ENCODE measurements at regions not wholly inside any gene's neighbourhood (a gene's known extent, or its start where the extent isn't known, plus 50 kb on each side); places are given as distances from the start of the nearest gene placed in this dataset.
"Not testable (repeated sequence)": the region's sequence is repeated elsewhere in the genome, so short reads cannot be mapped to it uniquely, and the experiment has no call there.

DNA sequence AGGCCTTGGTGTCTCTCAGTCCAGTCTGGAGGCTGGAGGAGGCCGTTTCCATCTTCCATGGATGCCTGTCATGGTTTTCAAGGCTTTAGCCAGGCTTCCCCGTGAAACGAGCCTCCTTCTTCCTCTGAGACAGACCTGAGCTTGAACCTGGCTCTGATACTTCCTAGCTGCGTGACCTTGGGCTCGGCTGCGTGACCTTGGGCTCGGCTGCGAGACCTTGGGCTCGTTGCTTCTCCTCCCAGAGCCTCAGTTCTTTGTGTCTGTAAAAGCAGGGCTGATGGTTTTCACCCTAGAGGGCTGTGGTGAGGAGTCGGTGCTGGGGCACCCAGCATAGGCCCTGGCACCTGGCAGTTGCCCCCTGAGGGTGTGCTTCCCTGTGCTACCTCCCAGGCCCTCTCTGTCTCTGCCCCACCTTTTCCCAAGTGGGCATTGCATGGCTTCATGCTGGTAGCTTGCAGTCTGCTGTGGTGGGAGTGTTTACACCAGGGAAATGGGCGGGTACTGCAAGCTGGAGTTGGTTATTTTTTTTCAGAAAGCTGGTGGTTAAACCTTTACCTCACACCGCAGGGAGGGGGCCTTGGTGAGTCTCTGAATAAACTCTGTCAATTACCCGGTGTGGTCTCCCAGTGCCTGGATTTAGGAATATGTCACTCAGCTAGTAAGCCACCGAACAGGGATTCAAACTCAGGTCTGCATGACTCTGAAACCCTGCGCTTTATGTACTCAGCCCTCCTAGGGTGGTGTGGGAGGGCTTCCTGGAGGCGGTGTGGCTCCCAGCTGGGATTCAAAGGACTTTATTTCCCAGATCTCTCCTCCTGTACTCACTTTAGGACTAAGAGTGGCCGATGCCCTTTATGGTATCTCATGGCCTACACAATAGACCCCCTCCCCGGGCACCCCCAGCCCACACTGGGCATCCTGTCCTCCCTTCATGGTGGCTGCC is 129.0 kb upstream of the CIBAR2 start:
- no peak for DNase-seq

DNA sequence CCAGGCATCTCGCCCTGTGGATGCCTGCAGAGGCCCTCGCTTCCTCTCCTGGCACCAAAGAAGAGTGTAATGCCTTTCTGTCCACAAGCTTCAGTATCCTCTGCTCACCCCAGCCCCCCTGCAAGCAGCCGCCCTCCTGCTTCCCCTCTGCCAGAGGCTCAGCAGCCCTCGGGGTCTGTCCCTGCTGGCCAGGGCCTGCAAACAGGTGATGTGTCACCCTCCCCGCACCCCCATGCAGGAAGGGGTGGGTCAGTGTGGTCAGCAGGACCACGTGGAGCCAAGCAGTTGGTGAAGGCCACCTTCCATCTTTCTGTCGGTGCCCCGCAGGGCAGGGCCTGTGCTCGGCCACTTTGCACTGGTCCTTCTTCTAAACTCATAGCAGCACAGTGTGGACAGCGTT is 129.9 kb upstream of the CIBAR2 start:
- DNase-seq: no peak

DNA sequence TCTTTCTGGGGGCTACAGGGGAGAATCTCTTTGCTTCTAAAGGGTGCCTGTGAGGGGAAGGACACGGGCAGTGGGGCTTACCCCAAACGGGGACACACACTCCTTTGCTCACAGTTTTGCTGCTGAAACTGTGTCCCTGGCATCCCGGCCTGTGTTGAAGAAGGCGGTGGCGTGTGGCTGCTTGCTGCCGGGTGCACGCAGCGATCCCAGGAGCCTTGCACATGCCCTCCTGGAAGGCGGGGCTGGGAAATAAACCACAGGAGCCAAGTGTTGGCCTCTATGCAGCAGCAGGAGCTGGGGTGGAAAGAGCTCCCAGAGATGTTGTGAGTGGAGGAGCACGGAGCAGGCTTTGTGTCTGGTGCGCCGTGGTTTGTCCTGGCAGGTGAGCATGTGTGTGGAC is 131.0 kb upstream of the CIBAR2 start:
- DNase-seq: no peak

DNA sequence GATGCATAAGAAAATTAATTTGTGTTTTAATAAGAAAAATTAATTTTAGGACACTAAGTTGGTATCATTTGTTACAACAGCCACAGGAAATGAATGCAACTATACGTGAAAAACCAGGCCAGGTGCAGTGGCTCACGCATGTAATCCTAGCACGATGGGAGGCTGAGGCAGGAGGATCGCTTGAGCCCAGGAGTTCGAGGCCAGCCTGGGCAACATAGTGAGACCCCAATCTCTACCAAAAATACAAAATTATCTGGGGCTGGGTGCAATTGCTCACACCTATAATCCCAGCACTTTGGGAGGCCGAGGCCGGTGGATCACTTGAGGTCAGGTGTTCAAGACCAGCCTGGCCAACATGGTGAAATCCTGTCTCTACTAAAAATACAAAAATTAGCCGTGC is 132.2 kb upstream of the CIBAR2 start:
- not testable (repeated sequence) for DNase-seq

DNA sequence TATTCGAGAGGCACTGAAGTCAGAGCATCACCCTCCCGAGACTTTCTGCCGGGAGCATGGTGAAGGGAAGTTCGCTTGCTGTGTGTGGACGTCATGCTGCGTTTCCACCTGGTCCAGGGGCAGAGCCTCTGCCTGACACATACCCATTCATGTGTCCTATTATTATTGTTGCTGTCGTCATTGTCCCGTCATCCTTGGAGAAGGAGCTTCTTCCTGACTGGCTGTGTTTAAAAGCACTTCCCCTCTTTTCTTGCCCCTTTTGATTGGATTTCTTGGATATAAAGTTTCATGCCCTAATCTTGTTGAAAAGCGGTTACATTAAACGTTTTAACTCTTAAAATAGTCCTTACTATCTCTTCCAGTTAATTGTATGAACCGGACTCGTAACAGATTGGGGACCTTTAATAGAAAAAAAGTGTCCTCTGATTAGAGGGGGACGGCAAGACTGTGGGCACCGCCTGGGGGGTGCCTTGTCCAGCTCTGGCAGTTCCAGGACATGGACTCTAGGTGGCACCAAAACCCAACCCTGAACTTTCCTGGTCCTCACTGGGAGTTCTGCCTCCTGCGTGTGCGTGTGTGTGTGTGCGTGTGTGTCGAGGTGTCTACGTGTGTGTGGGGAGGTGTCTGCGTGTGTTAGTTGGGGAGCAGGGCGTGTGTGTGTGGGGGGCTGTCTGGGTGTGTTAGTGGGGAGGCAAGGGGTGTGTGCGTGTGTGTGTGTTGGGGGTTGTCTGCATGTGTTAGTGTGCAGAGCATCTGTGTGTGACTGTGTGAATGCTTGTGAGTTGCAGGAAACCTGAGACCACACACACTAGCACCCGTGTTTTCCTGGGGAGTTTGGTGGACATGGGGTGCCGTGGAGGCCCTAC is 133.3 kb upstream of the CIBAR2 start:
- DNase-seq: peak; percentile 78

DNA sequence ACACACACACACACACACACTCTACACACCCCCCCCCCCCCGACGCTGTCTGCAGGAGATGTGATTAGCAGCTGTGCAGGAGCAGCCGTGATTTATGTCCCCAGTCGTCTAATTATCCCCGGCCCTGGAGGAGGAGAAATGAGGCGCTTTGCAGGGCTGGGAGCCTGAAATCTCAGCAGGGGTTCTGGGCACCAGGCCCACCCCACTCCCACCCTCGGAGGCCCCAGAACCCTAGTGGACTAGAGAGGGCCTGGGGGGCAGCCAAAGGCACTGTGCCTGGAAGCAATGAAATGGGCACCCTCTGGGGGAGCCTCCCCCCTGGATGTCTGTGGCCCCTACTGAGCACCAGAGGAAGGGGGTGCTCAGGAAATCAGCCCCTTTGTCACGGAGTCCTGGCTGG is 134.2 kb upstream of the CIBAR2 start:
- no peak for DNase-seq

DNA sequence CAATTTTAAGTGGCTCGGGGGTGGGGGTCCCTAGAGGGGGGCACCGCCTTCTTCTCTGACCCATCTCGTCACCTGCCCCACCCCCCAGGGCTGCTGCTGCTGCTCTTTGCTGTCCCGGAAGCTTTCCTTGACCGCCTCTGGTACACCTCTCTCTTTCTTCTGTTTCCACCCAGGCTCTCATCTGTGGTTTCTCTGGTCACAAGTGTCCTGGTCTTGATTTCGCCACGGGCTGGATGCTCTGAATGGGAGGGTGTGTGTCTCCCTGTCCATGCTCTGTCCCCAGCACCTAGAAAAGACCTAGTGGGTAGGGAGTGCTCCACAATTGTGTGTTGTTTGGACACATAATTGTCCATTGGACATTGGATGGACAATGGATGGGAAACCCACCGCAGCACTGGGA is 134.7 kb upstream of the CIBAR2 start:
- DNase-seq: no peak

DNA sequence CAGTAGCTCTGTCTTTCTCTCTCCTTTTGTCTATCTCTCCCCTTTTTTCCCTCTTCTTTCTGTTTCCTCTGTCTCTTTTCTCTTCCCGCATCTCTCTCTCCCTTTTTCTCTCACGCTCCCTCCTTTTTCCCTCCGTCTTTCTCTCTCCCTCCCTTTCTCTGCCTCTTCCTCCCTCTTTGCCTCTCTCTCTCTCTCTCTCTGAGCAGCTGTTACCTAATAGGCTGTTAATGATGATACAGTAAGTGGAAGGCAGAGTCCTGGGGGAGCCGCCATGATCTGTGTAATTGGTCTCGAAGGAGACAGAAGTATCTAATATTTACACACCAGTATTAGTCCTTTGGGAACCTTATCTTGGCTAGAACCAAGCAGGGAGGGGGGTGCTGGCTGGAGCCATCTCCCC is 136.1 kb upstream of the CIBAR2 start:
- no peak for DNase-seq

DNA sequence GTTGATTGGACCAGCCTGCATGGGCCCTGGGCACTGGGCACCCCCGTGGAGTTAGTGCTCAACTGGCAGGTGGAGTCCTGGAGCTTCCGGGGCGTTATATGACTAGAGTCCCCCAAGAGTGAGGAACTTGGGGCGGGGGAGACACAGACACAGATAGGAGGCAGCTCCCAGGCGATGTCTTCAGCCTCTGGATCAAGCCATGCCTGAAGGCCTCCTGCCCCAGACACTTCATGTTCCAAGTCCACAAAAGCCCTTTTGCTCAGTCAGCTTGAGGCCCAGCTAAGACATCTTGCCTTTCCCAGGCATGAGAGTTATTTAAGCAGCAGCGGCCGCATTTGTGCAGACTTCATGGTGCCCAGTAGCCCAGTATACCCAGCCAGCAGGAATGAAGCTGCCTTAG is 136.6 kb upstream of the CIBAR2 start:
- no peak for DNase-seq

DNA sequence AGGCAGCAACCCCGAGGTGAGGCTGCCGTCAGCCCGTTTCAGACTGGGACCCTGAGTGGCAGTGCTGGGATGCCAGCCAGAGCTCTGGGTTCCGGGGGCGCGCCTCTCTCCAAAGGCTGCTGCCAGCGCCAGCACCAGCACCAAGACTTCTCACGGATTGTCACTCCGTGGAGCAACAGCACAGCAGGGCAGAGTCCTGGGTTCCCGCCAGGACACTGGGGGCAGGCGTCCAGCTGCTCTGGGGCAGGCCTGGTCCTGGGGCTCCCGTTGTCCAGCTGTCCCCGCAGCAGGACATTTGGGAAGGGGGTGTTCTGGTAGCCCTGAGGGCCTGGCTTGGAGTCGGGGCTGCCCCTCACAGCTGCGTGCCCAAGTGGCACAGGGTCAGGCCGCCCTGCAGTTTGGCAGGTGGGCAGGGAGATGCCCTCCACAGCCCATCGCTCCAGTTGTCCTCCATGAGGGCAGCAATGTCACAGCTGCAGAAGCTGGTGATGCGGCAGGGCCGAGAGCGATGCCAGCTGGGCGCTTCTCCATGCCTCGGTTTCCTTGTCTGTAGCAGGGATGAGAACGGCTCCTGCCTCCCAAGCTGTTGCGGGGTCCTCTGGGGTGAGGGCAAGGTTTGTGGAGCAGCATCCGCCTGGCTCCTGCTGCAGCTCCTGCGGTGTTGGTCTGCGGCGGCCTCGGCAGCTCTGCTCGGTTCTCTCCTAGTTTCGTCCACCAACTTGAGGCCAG is 137.3 kb upstream of the CIBAR2 start:
- DNase-seq: no peak

DNA sequence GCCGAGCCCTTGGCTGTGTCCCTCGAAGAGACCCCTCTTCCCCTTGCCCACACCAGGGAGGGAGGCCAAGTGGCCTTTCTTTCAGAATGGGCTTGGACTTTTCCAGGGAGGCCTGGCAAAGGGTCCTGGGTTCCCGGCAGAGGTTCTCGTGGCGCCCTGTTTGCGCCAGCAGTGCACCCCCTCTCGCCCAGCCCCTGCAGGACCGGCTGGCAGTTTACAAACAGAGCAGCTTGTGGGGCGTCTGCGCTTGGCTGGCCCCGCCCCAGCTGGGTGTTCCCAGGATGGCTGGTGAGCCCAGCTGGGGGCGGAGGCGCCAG is 137.8 kb upstream of the CIBAR2 start:
- no peak for DNase-seq

DNA sequence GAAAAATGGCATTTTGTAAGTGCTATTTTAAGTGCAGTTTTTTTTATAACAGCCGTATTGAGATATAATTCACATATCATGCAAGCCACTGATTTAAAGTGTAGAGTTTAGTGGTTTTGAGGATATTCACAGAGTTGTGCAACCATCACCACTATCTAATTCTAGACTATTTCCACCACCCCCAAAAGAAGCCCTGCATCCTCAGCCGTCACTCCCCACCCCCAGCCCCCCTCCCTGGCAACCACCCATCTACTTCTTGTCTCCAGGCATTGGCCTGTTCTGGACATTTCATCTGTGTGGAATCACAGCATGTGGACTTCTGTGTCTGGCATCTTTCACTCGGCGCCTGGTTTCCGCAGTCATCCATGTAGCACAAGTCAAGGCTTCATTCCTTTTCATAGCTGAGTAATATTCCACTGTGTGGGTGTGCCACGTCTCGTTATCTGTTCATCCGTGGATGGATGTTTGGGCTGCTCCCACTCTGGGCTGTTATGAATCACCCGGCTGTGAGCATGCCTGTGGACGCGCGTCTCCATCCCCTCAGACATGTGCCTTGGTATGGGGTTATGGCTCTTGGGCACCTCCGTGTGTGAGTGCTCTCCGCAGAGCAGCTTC is 138.4 kb upstream of the CIBAR2 start:
- DNase-seq: no peak

DNA sequence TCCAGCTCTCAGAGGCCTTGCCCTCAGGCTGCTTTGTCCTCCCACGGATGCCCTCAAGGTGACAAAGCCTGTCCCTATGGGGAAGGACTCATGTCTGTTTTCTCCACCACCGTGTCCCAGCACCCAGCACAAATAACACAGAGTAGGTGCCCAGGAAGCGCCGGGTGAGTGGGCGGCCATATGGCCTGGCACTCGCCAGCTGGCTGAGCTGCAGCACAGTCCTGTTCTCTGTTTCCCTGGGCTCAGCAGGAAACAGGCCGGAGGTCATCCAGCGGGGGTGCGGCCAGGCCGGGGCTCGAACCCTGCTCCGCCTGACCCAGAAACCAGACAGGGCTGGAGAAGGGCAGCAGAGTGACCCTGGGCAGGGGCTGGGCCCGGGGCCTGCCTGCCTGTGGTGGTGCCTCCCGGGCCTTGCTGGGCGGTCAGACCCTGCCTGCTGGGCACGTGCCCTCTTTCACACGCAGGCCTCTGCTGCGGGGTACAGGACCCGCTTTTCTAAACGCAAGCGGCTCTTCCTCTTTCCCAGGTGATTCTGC is 139.0 kb upstream of the CIBAR2 start:
- no peak for DNase-seq

DNA sequence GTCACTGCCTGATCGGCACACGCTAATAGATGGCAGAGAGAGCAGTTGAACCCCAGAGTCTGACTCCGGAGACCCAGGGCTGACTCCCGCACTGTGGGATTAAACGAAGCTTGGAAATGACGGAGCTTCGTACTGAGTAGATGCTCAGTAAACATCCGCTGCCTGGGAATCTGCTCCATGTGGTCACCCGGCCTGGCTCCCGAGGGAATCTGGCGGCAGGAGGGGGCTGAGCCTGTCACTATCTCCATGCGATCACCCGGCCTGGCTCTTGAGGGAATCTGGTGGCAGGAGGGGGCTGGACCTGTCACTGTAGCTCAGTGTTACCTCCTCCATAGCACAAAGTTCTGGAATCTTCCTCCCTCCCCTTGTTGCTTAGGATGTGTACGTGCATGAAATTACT is 139.7 kb upstream of the CIBAR2 start:
- no peak for DNase-seq

DNA sequence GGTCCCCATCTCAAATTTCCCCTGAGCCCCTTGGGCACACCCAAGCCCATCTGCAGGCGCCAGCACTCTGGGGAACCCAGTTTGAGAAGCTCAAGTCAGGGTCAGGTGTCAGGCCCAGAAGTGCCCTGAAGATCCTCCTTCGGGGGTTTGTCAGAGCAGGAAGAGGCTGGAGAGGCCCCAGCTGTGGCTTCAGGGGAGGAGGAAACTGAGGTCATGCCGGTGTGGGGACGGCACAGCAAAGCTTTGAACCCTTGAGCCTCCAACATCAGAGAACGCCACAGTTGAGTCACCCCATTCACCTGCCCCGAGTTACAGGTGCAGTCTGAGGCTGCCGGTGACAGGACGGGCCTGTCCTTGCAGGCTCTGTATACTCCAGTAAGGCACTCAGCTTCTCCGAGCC is 140.2 kb upstream of the CIBAR2 start:
- DNase-seq: no peak

DNA sequence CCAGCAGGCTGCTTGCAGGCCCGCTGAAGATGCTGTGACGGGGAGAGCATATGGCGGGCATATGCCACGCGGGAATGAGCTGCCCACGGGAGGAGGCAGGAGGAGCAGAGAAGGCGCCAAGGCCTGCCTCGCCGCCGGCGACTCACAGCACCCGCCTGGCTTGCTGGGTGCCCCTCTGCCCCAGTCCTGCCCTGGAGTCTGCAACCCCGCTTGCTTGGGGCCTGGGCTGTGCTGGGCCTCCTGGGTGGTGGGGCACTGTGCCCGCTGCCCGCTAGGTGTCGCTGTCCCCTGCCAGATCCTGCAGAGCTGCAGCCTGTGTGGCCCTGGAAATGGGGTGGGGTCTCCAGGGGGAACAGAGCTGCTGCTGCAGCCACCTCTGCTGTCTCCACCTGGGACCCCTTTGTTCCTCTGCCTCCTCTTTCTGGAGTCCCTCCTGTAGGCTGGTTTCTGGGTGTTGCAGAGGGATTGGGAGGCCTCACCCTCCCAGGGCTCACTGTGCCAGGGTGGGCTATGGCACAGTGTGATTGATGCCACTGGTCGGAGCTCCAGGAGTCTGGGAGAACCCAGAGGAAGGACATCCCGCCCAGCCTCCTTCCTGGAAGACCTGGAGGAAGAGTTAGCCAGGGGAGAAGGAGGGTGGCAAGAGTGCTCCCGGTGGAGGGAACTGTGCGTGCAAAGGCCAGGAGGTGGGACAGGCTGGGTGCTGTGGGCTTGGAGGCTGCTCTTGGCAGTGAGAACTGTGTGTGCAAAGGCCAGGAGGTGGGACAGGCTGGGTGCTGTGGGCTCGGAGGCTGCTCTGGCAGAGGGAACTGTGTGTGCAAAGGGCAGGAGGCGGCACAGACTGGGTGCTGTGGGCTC is 141.0 kb upstream of the CIBAR2 start:
- DNase-seq: peak; percentile 65

DNA sequence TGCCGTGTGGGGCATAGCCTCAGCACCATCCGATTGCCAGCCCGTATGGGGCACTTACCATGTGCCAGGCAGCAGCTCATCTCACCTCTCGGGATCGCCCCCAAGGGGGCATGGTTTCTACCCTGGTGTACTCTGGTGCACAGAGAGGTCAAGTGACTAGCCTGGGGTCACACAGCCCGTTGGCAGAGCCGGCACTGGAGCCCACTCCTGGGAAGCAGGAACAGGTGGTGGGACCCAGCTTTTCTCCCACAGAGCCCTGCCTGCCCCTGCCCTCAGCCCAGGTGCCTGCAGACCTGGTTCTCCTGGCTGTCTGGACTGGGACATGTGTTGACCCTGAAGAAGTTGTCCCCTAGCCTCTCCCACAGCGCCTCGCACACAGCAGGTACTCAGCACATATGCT is 141.8 kb upstream of the CIBAR2 start:
- no peak for DNase-seq

DNA sequence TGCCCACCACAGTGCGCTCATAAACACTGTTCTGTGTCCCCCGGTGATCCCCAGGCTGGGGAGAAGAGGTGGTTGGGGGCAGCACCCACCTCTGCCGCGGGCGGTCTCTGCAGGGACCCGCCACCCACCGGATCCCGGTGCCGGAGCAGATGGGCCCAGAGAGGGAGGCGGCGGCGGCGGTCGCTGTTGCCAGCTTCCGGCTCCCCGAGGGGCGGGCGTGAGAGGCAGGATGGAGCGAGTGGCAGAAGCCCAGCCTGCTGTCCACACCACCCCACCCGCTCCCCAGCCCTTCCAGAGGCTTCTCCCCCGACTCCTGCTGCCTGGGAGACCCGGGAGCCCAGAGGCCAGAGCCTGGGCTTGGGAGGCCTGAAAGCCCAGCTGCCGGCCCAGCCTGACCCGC is 142.6 kb upstream of the CIBAR2 start:
- no peak for DNase-seq

DNA sequence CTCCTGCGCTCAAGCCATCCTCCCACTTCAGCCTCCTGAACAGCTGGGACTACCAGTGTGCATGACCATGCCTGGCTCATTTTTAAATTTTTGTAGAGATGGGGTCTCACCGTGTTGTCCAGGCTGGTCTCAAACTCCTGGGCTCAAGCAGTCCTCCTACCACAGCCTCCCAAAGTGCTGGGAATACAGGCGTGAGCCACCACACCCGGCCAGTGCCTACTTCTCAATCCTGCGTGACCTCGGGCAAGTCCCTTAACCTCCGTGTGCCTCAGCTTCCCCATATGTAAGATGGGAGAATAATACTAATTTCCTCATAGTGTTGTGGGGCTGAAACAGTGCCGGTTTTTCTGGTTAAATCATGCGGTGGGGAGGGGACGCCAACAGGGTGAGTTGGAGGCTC is 143.5 kb upstream of the CIBAR2 start:
- no peak for DNase-seq

DNA sequence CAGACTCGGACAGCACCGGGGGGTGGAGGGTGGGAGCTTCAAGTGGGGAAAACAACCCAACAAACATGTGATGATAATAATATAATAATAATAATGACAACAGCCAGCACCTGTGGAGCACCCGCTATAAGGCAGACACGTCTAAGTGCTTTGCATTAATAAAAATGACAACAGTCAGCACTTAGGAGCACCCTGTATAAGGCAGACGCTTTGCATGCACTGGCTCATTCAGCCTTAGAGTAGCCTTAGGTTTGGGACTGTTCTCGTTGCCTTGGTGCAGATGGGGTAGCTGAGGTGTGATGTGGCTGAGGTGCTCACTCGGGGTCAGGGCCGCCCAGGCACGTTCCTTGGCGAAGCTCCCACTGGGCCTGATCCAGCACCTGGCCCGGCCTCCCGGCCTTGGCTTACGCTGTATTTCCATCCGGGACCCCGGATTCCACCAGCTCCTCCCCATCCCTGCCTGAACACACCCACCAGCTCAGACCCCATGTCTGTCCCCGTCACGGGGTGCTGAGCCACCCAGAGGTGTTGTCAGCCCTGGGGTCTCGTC is 144.0 kb upstream of the CIBAR2 start:
- DNase-seq: no peak

DNA sequence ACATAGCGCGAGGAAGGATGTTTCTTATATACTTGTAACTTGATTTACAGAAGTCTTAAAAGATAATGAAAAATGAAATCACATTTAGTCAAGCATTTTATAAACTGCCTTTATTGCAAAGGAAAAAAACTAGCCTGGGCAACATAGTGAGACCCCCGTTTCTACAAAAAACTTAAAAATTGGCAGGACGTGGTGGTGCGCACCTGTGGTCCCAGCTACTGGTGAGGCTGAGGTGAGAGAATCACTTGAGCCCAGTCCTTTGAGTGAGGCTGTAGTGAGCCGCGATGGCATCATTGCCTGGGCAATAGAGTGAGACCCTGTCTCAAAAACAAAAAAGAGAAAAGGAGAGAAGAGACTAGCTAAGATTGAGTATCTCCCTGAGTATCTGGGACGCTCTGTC is 145.2 kb upstream of the CIBAR2 start:
- no peak for DNase-seq

Data from dermis blood vessel endothelial cell (primary cell).